Ovary (tissue), 3 donors: ENCODE measurements at regions not wholly inside any gene's neighbourhood (a gene's known extent, or its start where the extent isn't known, plus 50 kb on each side); places are given as distances from the start of the nearest gene placed in this dataset.

Source experiments
- EP300 ChIP-seq: sonication (generic); formaldehyde crosslinking; IDR thresholded peaks from one replicate; pipeline ENCODE4 v1.6.1; 2017; ENCODE audit warnings: antibody characterized with exemption
- POLR2A ChIP-seq: fragments of 450-650 bp; IDR thresholded peaks from one replicate; pipeline ENCODE4 v1.6.1; 2017; ENCODE audit warnings: antibody characterized with exemption, mild to moderate bottlenecking, moderate library complexity
- TF ChIP-seq, protein P1 (sequence below), 3 donors: fragments of 450-650 bp in 2 of 3; fragments of 200-600 bp in 1 of 3; IDR thresholded peaks; one replicate each; pipeline versions ENCODE4 v1.5.1 to v1.8.0; 2016 to 2022; ENCODE audit warnings: antibody characterized with exemption in 3 of 3, mild to moderate bottlenecking in 1 of 3
- donor health status: DM: no; HTN: no; CAD: no.

GRCh38 chr13:105307776-105308175, 1227.7 kb downstream of the EFNB2 start:
- TF ChIP-seq, protein P1, sequence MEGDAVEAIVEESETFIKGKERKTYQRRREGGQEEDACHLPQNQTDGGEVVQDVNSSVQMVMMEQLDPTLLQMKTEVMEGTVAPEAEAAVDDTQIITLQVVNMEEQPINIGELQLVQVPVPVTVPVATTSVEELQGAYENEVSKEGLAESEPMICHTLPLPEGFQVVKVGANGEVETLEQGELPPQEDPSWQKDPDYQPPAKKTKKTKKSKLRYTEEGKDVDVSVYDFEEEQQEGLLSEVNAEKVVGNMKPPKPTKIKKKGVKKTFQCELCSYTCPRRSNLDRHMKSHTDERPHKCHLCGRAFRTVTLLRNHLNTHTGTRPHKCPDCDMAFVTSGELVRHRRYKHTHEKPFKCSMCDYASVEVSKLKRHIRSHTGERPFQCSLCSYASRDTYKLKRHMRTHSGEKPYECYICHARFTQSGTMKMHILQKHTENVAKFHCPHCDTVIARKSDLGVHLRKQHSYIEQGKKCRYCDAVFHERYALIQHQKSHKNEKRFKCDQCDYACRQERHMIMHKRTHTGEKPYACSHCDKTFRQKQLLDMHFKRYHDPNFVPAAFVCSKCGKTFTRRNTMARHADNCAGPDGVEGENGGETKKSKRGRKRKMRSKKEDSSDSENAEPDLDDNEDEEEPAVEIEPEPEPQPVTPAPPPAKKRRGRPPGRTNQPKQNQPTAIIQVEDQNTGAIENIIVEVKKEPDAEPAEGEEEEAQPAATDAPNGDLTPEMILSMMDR (IDR thresholded peaks at IDR 0.05) = no peak
- no peak for TF ChIP-seq POLR2A
- TF ChIP-seq EP300 = no peak
